Neural cell (in vitro differentiated cells): ENCODE measurements at regions not wholly inside any gene's neighbourhood (a gene's known extent, or its start where the extent isn't known, plus 50 kb on each side); places are given as distances from the start of the nearest gene placed in this dataset.

Experiments
- H2AFZ ChIP-seq: fragments of 200-600, 300-800 bp; sonication (generic), shearing (Covaris generic); 2 replicates; pipeline ENCODE4 v1.6.0; 2014; ENCODE audit warnings: low read depth, mild to moderate bottlenecking, antibody characterized with exemption, low read length, moderate library complexity
- H3F3A ChIP-seq: fragments of 200-600 bp; shearing (Covaris generic); 2 replicates; pipeline ENCODE4 v1.6.1; 2016; ENCODE audit warnings: mild to moderate bottlenecking, moderate library complexity, mixed read lengths, antibody characterized with exemption, low read length; ENCODE audit not compliant: insufficient read depth, poor library complexity, severe bottlenecking
- H3K27ac ChIP-seq: fragments of 200-600, 300-800 bp; sonication (generic), shearing (Covaris generic); 2 replicates; pipeline ENCODE4 v1.5.1; 2014; ENCODE audit warnings: mild to moderate bottlenecking, low read length, moderate library complexity
- H3K27me3 ChIP-seq: fragments of 300-800, 200-600 bp; sonication (generic), shearing (Covaris generic); 2 replicates; pipeline ENCODE4 v1.6.0; 2014; ENCODE audit warnings: mild to moderate bottlenecking, low read depth, low read length, moderate library complexity; ENCODE audit not compliant: insufficient read depth
- H3K36me3 ChIP-seq: fragments of 300-800, 200-600 bp; sonication (generic), shearing (Covaris generic); 2 replicates; pipeline ENCODE4 v1.5.1; 2014; ENCODE audit warnings: mild to moderate bottlenecking, antibody characterized with exemption, low read length, moderate library complexity; ENCODE audit not compliant: insufficient read depth
- H3K4me2 ChIP-seq: fragments of 300-800, 200-600 bp; sonication (generic), shearing (Covaris generic); 2 replicates; pipeline ENCODE4 v1.6.0; 2014; ENCODE audit warnings: mild to moderate bottlenecking, low read length
- H3K4me3 ChIP-seq: fragments of 300-800, 200-600 bp; sonication (generic), shearing (Covaris generic); 2 replicates; pipeline ENCODE4 v1.5.1; 2014; ENCODE audit warnings: mild to moderate bottlenecking, low read length, moderate library complexity
- H3K79me2 ChIP-seq: fragments of 200-600 bp; shearing (Covaris generic); replicated peaks from 2 replicates; pipeline ENCODE4 v1.6.0; 2014; ENCODE audit warnings: mild to moderate bottlenecking, low read length, moderate library complexity; ENCODE audit not compliant: insufficient read depth
- H3K9ac ChIP-seq: fragments of 300-800, 200-600 bp; sonication (generic), shearing (Covaris generic); 2 replicates; pipeline ENCODE4 v1.6.1; 2016; ENCODE audit warnings: mild to moderate bottlenecking, low read length, mixed read lengths
- H3K9me2 ChIP-seq: fragments of 200-600 bp; shearing (Covaris generic); 2 replicates; pipeline ENCODE4 v1.6.1; 2016; ENCODE audit warnings: mild to moderate bottlenecking, low read length, mixed read lengths; ENCODE audit not compliant: insufficient read depth
- H3K9me3 ChIP-seq: fragments of 200-600, 300-800 bp; sonication (generic), shearing (Covaris generic); 2 replicates; pipeline ENCODE4 v1.6.1; 2016; ENCODE audit warnings: mild to moderate bottlenecking, mixed run types, low read length, moderate library complexity, mixed read lengths
- H4K20me1 ChIP-seq: fragments of 200-600 bp; shearing (Covaris generic); 2 replicates; pipeline ENCODE4 v1.6.1; 2016; ENCODE audit warnings: mild to moderate bottlenecking, mixed run types; ENCODE audit not compliant: insufficient read depth
- CTCF ChIP-seq: fragments of 450-650 bp; IDR thresholded peaks from 2 replicates; pipeline ENCODE4 v1.5.1; 2014; ENCODE audit warnings: antibody characterized with exemption, mild to moderate bottlenecking, moderate library complexity; ENCODE audit not compliant: poor library complexity, severe bottlenecking
- EP300 ChIP-seq: fragments of 450-650 bp; conservative IDR thresholded peaks from 2 replicates; pipeline ENCODE4 v1.6.1; 2014; ENCODE audit warnings: antibody characterized with exemption, mild to moderate bottlenecking, moderate library complexity; ENCODE audit not compliant: poor library complexity, severe bottlenecking
- EZH2 ChIP-seq: fragments of 200-600, 300-800 bp; shearing (Covaris generic), sonication (generic); IDR thresholded peaks from 2 replicates; pipeline ENCODE4 v1.6.1; 2014; ENCODE audit warnings: antibody characterized with exemption, low read length, borderline replicate concordance, mild to moderate bottlenecking; ENCODE audit not compliant: insufficient read depth, poor library complexity, severe bottlenecking
- MXI1 ChIP-seq: fragments of 450-650 bp; conservative IDR thresholded peaks from 2 replicates; pipeline ENCODE4 v1.6.1; 2014; ENCODE audit warnings: antibody characterized with exemption, mild to moderate bottlenecking; ENCODE audit not compliant: poor library complexity, severe bottlenecking
- POLR2AphosphoS5 ChIP-seq: IDR thresholded peaks from 2 replicates; pipeline ENCODE4 v1.6.1; 2012
- RAD21 ChIP-seq: fragments of 450-650 bp; conservative IDR thresholded peaks from 2 replicates; pipeline ENCODE4 v1.6.1; 2014; ENCODE audit warnings: antibody characterized with exemption, mild to moderate bottlenecking, moderate library complexity
- REST ChIP-seq: IDR thresholded peaks from 2 replicates; pipeline ENCODE4 v1.6.1; 2012; ENCODE audit warnings: borderline replicate concordance
- SMC3 ChIP-seq: fragments of 450-650 bp; conservative IDR thresholded peaks from 2 replicates; pipeline ENCODE4 v1.6.1; 2014; ENCODE audit warnings: antibody characterized with exemption, mild to moderate bottlenecking, moderate library complexity; ENCODE audit not compliant: poor library complexity

GRCh38 chr13:40433001-40433400, 233.4 kb downstream of the FOXO1 start:
- H3K9me2 ChIP-seq: no peaks in the 10 kb centered on the region
- H3K27me3 ChIP-seq: no peaks in the 10 kb centered on the region
- H4K20me1 ChIP-seq: no peaks in the 10 kb centered on the region
- H3K36me3 ChIP-seq: no peaks in the 10 kb centered on the region
- no peak overlapping the region for H3K9ac ChIP-seq
- H3K27ac ChIP-seq: no peak overlapping the region
- H3F3A ChIP-seq: no peaks in the 10 kb centered on the region
- no peak overlapping the region for H2AFZ ChIP-seq
- H3K79me2 ChIP-seq: no peaks in the 10 kb centered on the region
- H3K9me3 ChIP-seq: no peaks in the 10 kb centered on the region
- TF ChIP-seq POLR2AphosphoS5 (no peak), EZH2 (no peak), RAD21 (no peak), CTCF (no peak), REST (no peak)
- H3K4me2 ChIP-seq: no peak overlapping the region
- H3K4me3 ChIP-seq: no peak overlapping the region

- no peaks in the 10 kb centered on the region for H3K9me3 ChIP-seq
- no peaks in the 10 kb centered on the region for H3F3A ChIP-seq
- H3K4me2 ChIP-seq: no peak overlapping the region
- no peaks in the 10 kb centered on the region for H3K36me3 ChIP-seq
- H3K79me2 ChIP-seq: no peaks in the 10 kb centered on the region
- no peaks in the 10 kb centered on the region for H3K9me2 ChIP-seq
- H2AFZ ChIP-seq: no peak overlapping the region
- H4K20me1 ChIP-seq: no peaks in the 10 kb centered on the region
- no peak overlapping the region for H3K4me3 ChIP-seq
- no peak for TF ChIP-seq EZH2
- no peak for TF ChIP-seq REST
- TF ChIP-seq RAD21: no peak
- no peak for TF ChIP-seq EP300
- no peak for TF ChIP-seq CTCF
- no peak for TF ChIP-seq MXI1
- TF ChIP-seq SMC3: no peak
- no peaks in the 10 kb centered on the region for H3K27me3 ChIP-seq
- H3K27ac ChIP-seq: no peak overlapping the region
- no peak overlapping the region for H3K9ac ChIP-seq
Observed at GRCh38 chr13:40433577-40433976, 232.9 kb downstream of the FOXO1 start.
